ENCODE measurements at regions not wholly inside any gene's neighbourhood (a gene's known extent, or its start where the extent isn't known, plus 50 kb on each side); places are given as distances from the start of the nearest gene placed in this dataset.

- DNase-seq (ENCODE audit: low spot score) = no peak
Observed at GRCh38 chr2:212945526-212945925, 205.9 kb downstream of the IKZF2 start.

- no peak for DNase-seq (ENCODE audit: low spot score)
Observed at GRCh38 chr2:212943351-212943750, 208.1 kb downstream of the IKZF2 start.

GRCh38 chr2:212941361-212941760, 210.1 kb downstream of the IKZF2 start:
- DNase-seq (ENCODE audit: low spot score) = no peak

- peak; percentile 15 for DNase-seq (ENCODE audit: low spot score)
Observed at GRCh38 chr2:212940816-212941215, 210.6 kb downstream of the IKZF2 start.

GRCh38 chr2:212939777-212940531, 211.5 kb downstream of the IKZF2 start:
- no peak for DNase-seq (ENCODE audit: low spot score)

- DNase-seq (ENCODE audit: low spot score) = no peak
Observed at GRCh38 chr2:212938144-212938793, 213.1 kb downstream of the IKZF2 start.

- no peak for DNase-seq (ENCODE audit: low spot score)
Observed at GRCh38 chr2:212936572-212936971, 214.8 kb downstream of the IKZF2 start.

- DNase-seq (ENCODE audit: low spot score) = no peak
Observed at GRCh38 chr2:212935752-212936151, 215.7 kb downstream of the IKZF2 start.

GRCh38 chr2:212931271-212931670, 220.1 kb downstream of the IKZF2 start:
- DNase-seq (ENCODE audit: low spot score) = no peak

GRCh38 chr2:212930556-212931260, 220.7 kb downstream of the IKZF2 start:
- DNase-seq (ENCODE audit: low spot score) = no peak

GRCh38 chr2:212929971-212930370, 221.4 kb downstream of the IKZF2 start:
- no peak for DNase-seq (ENCODE audit: low spot score)

GRCh38 chr2:212929116-212929515, 222.3 kb downstream of the IKZF2 start:
- no peak for DNase-seq (ENCODE audit: low spot score)

GRCh38 chr2:212928681-212929080, 222.7 kb downstream of the IKZF2 start:
- DNase-seq (ENCODE audit: low spot score) = no peak

GRCh38 chr2:212926940-212927339, 224.5 kb downstream of the IKZF2 start:
- no peak for DNase-seq (ENCODE audit: low spot score)

- DNase-seq (ENCODE audit: low spot score) = no peak
Observed at GRCh38 chr2:212923393-212923792, 228.0 kb downstream of the IKZF2 start.

GRCh38 chr2:212922701-212923100, 228.7 kb downstream of the IKZF2 start:
- no peak for DNase-seq (ENCODE audit: low spot score)

- DNase-seq (ENCODE audit: low spot score) = no peak
Observed at GRCh38 chr2:212921711-212922110, 229.7 kb downstream of the IKZF2 start.

- DNase-seq (ENCODE audit: low spot score) = no peak
Observed at GRCh38 chr2:212921061-212921460, 230.4 kb downstream of the IKZF2 start.

GRCh38 chr2:212919238-212919637, 232.2 kb downstream of the IKZF2 start:
- no peak for DNase-seq (ENCODE audit: low spot score)

- DNase-seq (ENCODE audit: low spot score) = no peak
Observed at GRCh38 chr2:212918336-212918735, 233.1 kb downstream of the IKZF2 start.

GRCh38 chr2:212915121-212915782, 236.2 kb downstream of the IKZF2 start:
- no peak for DNase-seq (ENCODE audit: low spot score)

- DNase-seq (ENCODE audit: low spot score) = no peak
Observed at GRCh38 chr2:212914392-212914791, 237.0 kb downstream of the IKZF2 start.
